H1 (cell line): ENCODE measurements at regions not wholly inside any gene's neighbourhood (a gene's known extent, or its start where the extent isn't known, plus 50 kb on each side); places are given as distances from the start of the nearest gene placed in this dataset.

Experiments used
- CHD1 ChIP-seq: IDR thresholded peaks from 2 replicates; pipeline ENCODE4 v1.6.1; 2012; ENCODE audit warnings: low read depth, low read length, improper control_type of control experiment
- EP300 ChIP-seq, 2 experiments: IDR thresholded peaks; 1 replicate in 1 of 2; 2 replicates in 1 of 2; pipeline ENCODE4 v1.6.1; 2011 to 2012; ENCODE audit warnings: low read depth in 2 of 2, low read length in 2 of 2, mild to moderate bottlenecking in 2 of 2, borderline replicate concordance in 1 of 2, inconsistent platforms in 1 of 2, moderate library complexity in 1 of 2
- GABPA ChIP-seq: IDR thresholded peaks from 2 replicates; pipeline ENCODE4 v1.6.1; 2011; ENCODE audit warnings: mild to moderate bottlenecking, low read length, moderate library complexity, borderline replicate concordance; ENCODE audit not compliant: insufficient read depth
- TAF7 ChIP-seq: optimal IDR thresholded peaks from 2 replicates; pipeline ENCODE3; 2011; ENCODE audit warnings: low read depth, mild to moderate bottlenecking, inconsistent platforms, low read length, moderate library complexity, borderline replicate concordance

GRCh38 chr1:106972074-106972473, 84.4 kb upstream of the PRMT6 start (continued):
- TF ChIP-seq TAF7 = no peak
- TF ChIP-seq CHD1 = no peak
- TF ChIP-seq EP300 (IDR thresholded peaks at IDR 0.05; ENCODE audit: borderline replicate concordance in 1 of 2, low read depth in 2 of 2, low read length in 2 of 2) = no peak
- TF ChIP-seq GABPA = no peak
- TF ChIP-seq, all 59 proteins: peak for 0
